H9 (cell line): ENCODE measurements at regions not wholly inside any gene's neighbourhood (a gene's known extent, or its start where the extent isn't known, plus 50 kb on each side); places are given as distances from the start of the nearest gene placed in this dataset.

Experiments used
- DNase-seq: peaks from one replicate; pipeline ENCODE4 v3.0.0-alpha.2; 2017
- H2AFZ ChIP-seq: one replicate; pipeline ENCODE4 v1.6.1; 2013; ENCODE audit warnings: mild to moderate bottlenecking, low read length, control low read depth, moderate library complexity
- H2AK5ac ChIP-seq: 2 replicates; pipeline ENCODE4 v1.6.1; 2013; ENCODE audit warnings: low read length, control low read depth, mixed read lengths; ENCODE audit not compliant: insufficient read length
- H2BK120ac ChIP-seq: one replicate; pipeline ENCODE4 v1.6.1; 2013; ENCODE audit warnings: low read depth, mild to moderate bottlenecking, low read length, control low read depth, inconsistent platforms; ENCODE audit not compliant: poor library complexity, severe bottlenecking
- H2BK12ac ChIP-seq: 2 replicates; pipeline ENCODE4 v1.6.1; 2013; ENCODE audit warnings: low read length, control low read depth, mixed read lengths, low read depth; ENCODE audit not compliant: insufficient read length
- H2BK15ac ChIP-seq: 2 replicates; pipeline ENCODE4 v1.6.1; 2013; ENCODE audit warnings: low read depth, low read length, control low read depth
- H2BK20ac ChIP-seq: one replicate; pipeline ENCODE4 v1.6.1; 2013; ENCODE audit warnings: low read depth, mild to moderate bottlenecking, low read length, control low read depth, inconsistent platforms; ENCODE audit not compliant: poor library complexity, severe bottlenecking
- H2BK5ac ChIP-seq: 2 replicates; pipeline ENCODE4 v1.6.1; 2013; ENCODE audit warnings: low read length, control low read depth, mixed read lengths; ENCODE audit not compliant: insufficient read length
- H3K14ac ChIP-seq: 2 replicates; pipeline ENCODE4 v1.6.1; 2013; ENCODE audit warnings: low read length, control low read depth; ENCODE audit not compliant: insufficient read depth
- H3K18ac ChIP-seq: 2 replicates; pipeline ENCODE4 v1.6.1; 2013; ENCODE audit warnings: low read depth, mild to moderate bottlenecking, mixed read lengths, low read length, control low read depth; ENCODE audit not compliant: insufficient read length
- H3K23ac ChIP-seq: 2 replicates; pipeline ENCODE4 v1.6.1; 2013; ENCODE audit warnings: low read length, control low read depth, mixed read lengths, low read depth; ENCODE audit not compliant: insufficient read length
- H3K23me2 ChIP-seq: 2 replicates; pipeline ENCODE4 v1.6.1; 2013; ENCODE audit warnings: low read depth, mild to moderate bottlenecking, mixed read lengths, low read length, control low read depth; ENCODE audit not compliant: insufficient read length, poor library complexity, severe bottlenecking
- H3K27ac ChIP-seq: 2 replicates; pipeline ENCODE4 v1.5.1; 2013; ENCODE audit warnings: low read length, control low read depth, mixed read lengths, low read depth; ENCODE audit not compliant: insufficient read length
- H3K27me3 ChIP-seq: 2 replicates; pipeline ENCODE4 v1.6.1; 2013; ENCODE audit warnings: low read length, control low read depth, inconsistent platforms; ENCODE audit not compliant: insufficient read depth
- H3K4ac ChIP-seq: 2 replicates; pipeline ENCODE4 v1.6.1; 2013; ENCODE audit warnings: low read depth, mild to moderate bottlenecking, control low read depth, inconsistent platforms, low read length, moderate library complexity
- H3K4me1 ChIP-seq: 2 replicates; pipeline ENCODE4 v1.6.1; 2013; ENCODE audit warnings: low read length, control low read depth, inconsistent platforms; ENCODE audit not compliant: insufficient read depth
- H3K4me2 ChIP-seq: 2 replicates; pipeline ENCODE4 v1.6.1; 2013; ENCODE audit warnings: low read length, control low read depth, mixed read lengths; ENCODE audit not compliant: insufficient read length, insufficient read depth
- H3K56ac ChIP-seq: 2 replicates; pipeline ENCODE4 v1.6.1; 2013; ENCODE audit warnings: low read depth, mild to moderate bottlenecking, mixed read lengths, low read length, control low read depth; ENCODE audit not compliant: insufficient read length
- H3K79me1 ChIP-seq: 2 replicates; pipeline ENCODE4 v1.6.1; 2013; ENCODE audit warnings: low read depth, mild to moderate bottlenecking, moderate library complexity, low read length, control low read depth, inconsistent platforms; ENCODE audit not compliant: insufficient read depth, poor library complexity, severe bottlenecking
- H3K79me2 ChIP-seq: 2 replicates; pipeline ENCODE4 v1.6.1; 2013; ENCODE audit warnings: low read length, control low read depth, inconsistent platforms; ENCODE audit not compliant: insufficient read depth
- H3K9ac ChIP-seq: 2 replicates; pipeline ENCODE4 v1.6.1; 2013; ENCODE audit warnings: low read length, control low read depth, mixed read lengths; ENCODE audit not compliant: insufficient read length; ENCODE audit errors: extremely low read depth
- H3K9me3 ChIP-seq: one replicate; pipeline ENCODE4 v1.6.1; 2013; ENCODE audit warnings: low read depth, low read length, inconsistent platforms; ENCODE audit not compliant: control insufficient read depth
- H3T11ph ChIP-seq: one replicate; pipeline ENCODE4 v1.6.1; 2013; ENCODE audit warnings: mild to moderate bottlenecking, low read length, control low read depth, inconsistent platforms
- H4K20me1 ChIP-seq: one replicate; pipeline ENCODE4 v1.6.1; 2013; ENCODE audit not compliant: control insufficient read depth, insufficient read length, insufficient read depth
- H4K5ac ChIP-seq: 2 replicates; pipeline ENCODE4 v1.6.1; 2013; ENCODE audit warnings: low read depth, mild to moderate bottlenecking, mixed read lengths, low read length, control low read depth; ENCODE audit not compliant: insufficient read length
- H4K8ac ChIP-seq: replicated peaks from 2 replicates; pipeline ENCODE4 v1.6.1; 2013; ENCODE audit warnings: low read length, control low read depth, mixed read lengths, low read depth; ENCODE audit not compliant: insufficient read length
- H4K91ac ChIP-seq: 2 replicates; pipeline ENCODE4 v1.6.1; 2013; ENCODE audit warnings: low read depth, mild to moderate bottlenecking, moderate library complexity, mixed read lengths, low read length, control low read depth; ENCODE audit not compliant: insufficient read length
- H3K27ac Mint-ChIP-seq, 3 experiments: 2 replicates in 2 of 3; 3 replicates in 1 of 3; pipeline ENCODE4 v1.8.0; 2020 to 2021; ENCODE audit warnings: mixed read lengths in 3 of 3, mild to moderate bottlenecking in 1 of 3, moderate library complexity in 1 of 3
- H3K27me3 Mint-ChIP-seq: 2 replicates; pipeline ENCODE4 v1.8.0; 2021; ENCODE audit warnings: low read depth, mild to moderate bottlenecking, moderate library complexity, mixed read lengths
- H3K36me3 Mint-ChIP-seq, 3 experiments: 2 replicates in 2 of 3; 3 replicates in 1 of 3; pipeline ENCODE4 v1.8.0; 2020 to 2021; ENCODE audit warnings: low read depth in 3 of 3, mixed read lengths in 3 of 3; ENCODE audit not compliant: insufficient read depth in 1 of 3
- H3K4me1 Mint-ChIP-seq, 2 experiments: 2 replicates each; pipeline ENCODE4 v1.8.0; 2020; ENCODE audit warnings: mixed read lengths in 2 of 2
- H3K4me3 Mint-ChIP-seq, 2 experiments: 2 replicates in 1 of 2; 3 replicates in 1 of 2; pipeline ENCODE4 v1.8.0; 2020 to 2021; ENCODE audit warnings: mild to moderate bottlenecking in 2 of 2, mixed read lengths in 2 of 2, moderate library complexity in 1 of 2
- H3K9me3 Mint-ChIP-seq, 2 experiments: 2 replicates in 1 of 2; 3 replicates in 1 of 2; pipeline ENCODE4 v1.8.0; 2020; ENCODE audit warnings: mild to moderate bottlenecking in 2 of 2, mixed read lengths in 2 of 2, moderate library complexity in 1 of 2
- WGBS: extraction: QIAGEN DNeasy Blood & Tissue Kit; methylation state at CpG from one replicate; pipeline ENCODE4 v1.1.7; 2013; ENCODE audit warnings: missing lambda C conversion rate, low lambda C conversion rate, mixed read lengths; ENCODE audit not compliant: insufficient read length; ENCODE audit errors: extremely low coverage; 5-methylcytosine and 5-hydroxymethylcytosine counted together
- TF ChIP-seq, protein P1 (sequence below): fragments of 200-600 bp; sonication (generic); conservative IDR thresholded peaks from 3 replicates; pipeline ENCODE4 v1.8.0; 2021; ENCODE audit warnings: antibody characterized with exemption, mild to moderate bottlenecking

DNA sequence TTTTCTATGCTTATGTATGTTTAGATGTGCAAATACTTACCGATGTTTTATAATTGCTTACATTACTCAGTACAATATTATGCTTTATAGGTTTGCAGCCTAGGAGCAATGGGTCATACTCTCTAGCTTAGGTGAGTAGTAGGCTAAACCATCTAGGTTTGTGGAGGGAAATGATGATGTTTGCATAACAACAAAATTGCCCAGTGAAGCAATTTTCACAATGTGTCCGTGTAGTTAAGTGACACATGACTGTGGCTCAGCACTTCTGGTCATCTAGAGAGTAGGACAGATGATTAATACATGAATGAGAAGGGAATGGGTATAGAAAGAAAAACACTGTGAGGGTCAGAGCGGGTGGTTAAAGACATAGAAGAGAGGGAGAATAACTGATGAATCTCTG lies 2116.2 kb upstream of the PIK3C3 start:
- H4K8ac ChIP-seq: no peak overlapping the region
- H3K4ac ChIP-seq: no peak overlapping the region
- H2BK12ac ChIP-seq: no peak overlapping the region
- H3K4me1 ChIP-seq: 0 out of 2 replicates have a peak, but pooled peaks cover 2% of the 10 kb centered on the region
- H3K56ac ChIP-seq: no peak overlapping the region
- H3K23ac ChIP-seq: no peak overlapping the region
- no peak overlapping the region for H2BK20ac ChIP-seq
- H2AFZ ChIP-seq: no peak overlapping the region
- no peak overlapping the region for H3K4me2 ChIP-seq
- no peak overlapping the region for H3K9ac ChIP-seq
- peaks cover 21 to 22% of the 10 kb centered on the region in 2 experiments for H3K4me1 Mint-ChIP-seq
- H3K18ac ChIP-seq: no peak overlapping the region
- H3K4me3 Mint-ChIP-seq: no peak overlapping the region
- H2AK5ac ChIP-seq: no peak overlapping the region
- TF ChIP-seq, protein P1, sequence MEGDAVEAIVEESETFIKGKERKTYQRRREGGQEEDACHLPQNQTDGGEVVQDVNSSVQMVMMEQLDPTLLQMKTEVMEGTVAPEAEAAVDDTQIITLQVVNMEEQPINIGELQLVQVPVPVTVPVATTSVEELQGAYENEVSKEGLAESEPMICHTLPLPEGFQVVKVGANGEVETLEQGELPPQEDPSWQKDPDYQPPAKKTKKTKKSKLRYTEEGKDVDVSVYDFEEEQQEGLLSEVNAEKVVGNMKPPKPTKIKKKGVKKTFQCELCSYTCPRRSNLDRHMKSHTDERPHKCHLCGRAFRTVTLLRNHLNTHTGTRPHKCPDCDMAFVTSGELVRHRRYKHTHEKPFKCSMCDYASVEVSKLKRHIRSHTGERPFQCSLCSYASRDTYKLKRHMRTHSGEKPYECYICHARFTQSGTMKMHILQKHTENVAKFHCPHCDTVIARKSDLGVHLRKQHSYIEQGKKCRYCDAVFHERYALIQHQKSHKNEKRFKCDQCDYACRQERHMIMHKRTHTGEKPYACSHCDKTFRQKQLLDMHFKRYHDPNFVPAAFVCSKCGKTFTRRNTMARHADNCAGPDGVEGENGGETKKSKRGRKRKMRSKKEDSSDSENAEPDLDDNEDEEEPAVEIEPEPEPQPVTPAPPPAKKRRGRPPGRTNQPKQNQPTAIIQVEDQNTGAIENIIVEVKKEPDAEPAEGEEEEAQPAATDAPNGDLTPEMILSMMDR: no peak
- no peaks in the 10 kb centered on the region; the same call in 1 of the 2 replicates for H3K27me3 ChIP-seq
- peaks cover 20% of the 10 kb centered on the region for H3K27me3 Mint-ChIP-seq
- no peak overlapping the region for H3T11ph ChIP-seq
- H2BK5ac ChIP-seq: no peak overlapping the region
- WGBS: no CpG with 5 or more reads among the region's 3 CpGs
- no peak overlapping the region for H3K14ac ChIP-seq
- H2BK15ac ChIP-seq: no peak overlapping the region
- H3K79me1 ChIP-seq: no peaks in the 10 kb centered on the region
- H3K27ac ChIP-seq: no peak overlapping the region
- no peak overlapping the region for H4K5ac ChIP-seq
- no peaks in the 10 kb centered on the region for H4K20me1 ChIP-seq
- peaks cover 4% of the 10 kb centered on the region for H3K23me2 ChIP-seq
- no peaks in the 10 kb centered on the region for H3K79me2 ChIP-seq
- H3K36me3 Mint-ChIP-seq: no peaks in the 10 kb centered on the region
- H3K9me3 ChIP-seq: no peaks in the 10 kb centered on the region
- no peak overlapping the region for H4K91ac ChIP-seq
- no peak for DNase-seq
- H2BK120ac ChIP-seq: no peak overlapping the region
- H3K9me3 Mint-ChIP-seq: no peaks in the 10 kb centered on the region
- no peak overlapping the region for H3K27ac Mint-ChIP-seq
